Psoas muscle (tissue), 7 donors: ENCODE measurements at regions not wholly inside any gene's neighbourhood (a gene's known extent, or its start where the extent isn't known, plus 50 kb on each side); places are given as distances from the start of the nearest gene placed in this dataset.

Experiments used
- ATAC-seq, 4 donors: fragments of 200-7000 bp; cut with Tn5 transposase; one replicate each; pipeline ENCODE4 v1.9.1; 2020; ENCODE audit warnings: moderate library complexity in 3 of 4, mild to moderate bottlenecking in 2 of 4
- DNase-seq, 2 donors: peaks; one replicate each; pipeline ENCODE4 v3.0.0-alpha.2; 2020
- H3K27ac ChIP-seq: fragments of 200-600 bp; one replicate; pipeline ENCODE4 v1.8.0; 2022
- H3K27me3 ChIP-seq, 3 donors: fragments of 200-600 bp in 1 of 3; one replicate each; pipeline versions ENCODE4 v1.6.1 to v1.8.0; 2013 to 2022; ENCODE audit warnings: low read length in 2 of 3, mild to moderate bottlenecking in 2 of 3, moderate library complexity in 1 of 3; ENCODE audit not compliant: insufficient read depth in 3 of 3
- H3K36me3 ChIP-seq, 2 donors: fragments of 200-600 bp in 1 of 2; one replicate each; pipeline versions ENCODE4 v1.6.1 to v1.8.0; 2013 to 2022; ENCODE audit warnings: low read depth in 1 of 2, mild to moderate bottlenecking in 1 of 2, moderate library complexity in 1 of 2; ENCODE audit not compliant: insufficient read depth in 1 of 2
- H3K4me1 ChIP-seq: fragments of 200-600 bp; one replicate; pipeline ENCODE4 v1.8.0; 2022
- H3K4me3 ChIP-seq: fragments of 200-600 bp; one replicate; pipeline ENCODE4 v1.8.0; 2022; ENCODE audit warnings: mild to moderate bottlenecking
- H3K9me3 ChIP-seq: fragments of 200-600 bp; one replicate; pipeline ENCODE4 v1.8.0; 2022
- CTCF ChIP-seq: fragments of 200-600 bp; IDR thresholded peaks from one replicate; pipeline ENCODE4 v1.8.0; 2022; ENCODE audit warnings: antibody characterized with exemption
- WGBS, 3 donors: extraction: QIAGEN DNeasy Blood & Tissue Kit; methylation state at CpG; one replicate each; pipeline versions ENCODE4 v1.1.6 to v1.1.7; 2013; 5-methylcytosine and 5-hydroxymethylcytosine counted together
- intact Hi-C, 2 donors: fragments of 100-400 bp; cut with DNase I; formaldehyde crosslinking; loops; one replicate each; pipeline versions ENCODE4 v1.11.0 to v1.14.2; 2022
- donor health status: healthy with polysubstance abuse.
- donor health status: DM: no; HTN: no; CAD: no; lungs with moderate emphysema.
- donor health status: Bipolar disorder and iron deficiency.
- donor health status: healthy.
- donor health status: DM: yes; HTN: yes; CAD: no.
- donor health status: DM: no; HTN: no; CAD: no.
- donor health status: DM: yes; HTN: yes; CAD: no.

- Histone ChIP-seq H3K9me3 (no peaks in the 10 kb centered on the region), H3K36me3 (no peaks in the 10 kb centered on the region), H3K4me3 (no peak overlapping the region), H3K27ac (no peak overlapping the region), H3K4me1 (no peaks in the 10 kb centered on the region), H3K27me3 (peaks cover 3 to 54% (median 8%) of the 10 kb centered on the region in 3 donors)
- ATAC-seq (no peak), DNase-seq (no peak)
- 75 to 87% (median 80%) methylated on average over 6 of the region's 6 CpGs for WGBS, 3 donors
- intact Hi-C loops = no loop called here
- no peak for TF ChIP-seq CTCF
These were observed 62.3 kb upstream of the UBE3C start for GRCh38 chr7:157076466-157076865.

- no peaks in the 10 kb centered on the region for H3K9me3 ChIP-seq
- intact Hi-C loops = no loop called here
- no peaks in the 10 kb centered on the region for H3K4me1 ChIP-seq
- H3K4me3 ChIP-seq = no peak overlapping the region
- peaks cover 3 to 53% (median 11%) of the 10 kb centered on the region in 3 donors for H3K27me3 ChIP-seq
- no peaks in the 10 kb centered on the region for H3K36me3 ChIP-seq
- WGBS, 3 donors = 66 to 77% (median 72%) methylated on average over 11 of the region's 11 CpGs
- TF ChIP-seq CTCF = no peak
- DNase-seq = no peak
- ATAC-seq = no peak
- H3K27ac ChIP-seq = no peak overlapping the region
These were observed 61.7 kb upstream of the UBE3C start for GRCh38 chr7:157077021-157077420.

GRCh38 chr7:157077986-157078644 lies 60.6 kb upstream of the UBE3C start:
- WGBS, 3 donors = 6 to 7% (median 7%) methylated on average over 41 to 44 of the region's 44 CpGs
- TF ChIP-seq CTCF = no peak
- no peak for ATAC-seq
- peaks cover 3 to 58% (median 10%) of the 10 kb centered on the region in 3 donors for H3K27me3 ChIP-seq
- H3K9me3 ChIP-seq = no peaks in the 10 kb centered on the region
- intact Hi-C loops = no loop called here
- H3K27ac ChIP-seq = no peak overlapping the region
- no peaks in the 10 kb centered on the region for H3K36me3 ChIP-seq
- DNase-seq = no peak
- H3K4me3 ChIP-seq = peak overlapping the region; percentile 28
- no peaks in the 10 kb centered on the region for H3K4me1 ChIP-seq

- ATAC-seq (no peak), DNase-seq (no peak)
- Histone ChIP-seq H3K4me3 (no peak overlapping the region), H3K36me3 (no peaks in the 10 kb centered on the region), H3K27ac (no peak overlapping the region), H3K9me3 (no peaks in the 10 kb centered on the region), H3K27me3 (peaks cover 3 to 58% (median 10%) of the 10 kb centered on the region in 3 donors), H3K4me1 (no peaks in the 10 kb centered on the region)
- intact Hi-C loops = no loop called here
- no peak for TF ChIP-seq CTCF
- WGBS, 3 donors = 63 to 68% (median 67%) methylated on average over 7 of the region's 7 CpGs
These were observed 59.6 kb upstream of the UBE3C start for GRCh38 chr7:157079116-157079515.
